ENCODE measurements at regions not wholly inside any gene's neighbourhood (a gene's known extent, or its start where the extent isn't known, plus 50 kb on each side); places are given as distances from the start of the nearest gene placed in this dataset.

- no peaks in the 10 kb centered on the region for H3K9me2 ChIP-seq (ENCODE audit: insufficient read depth)
- H3K36me3 ChIP-seq (ENCODE audit: control insufficient read depth in 1 of 2, insufficient read depth in 2 of 2, low read length in 2 of 2): no peaks in the 10 kb centered on the region
- no peaks in the 10 kb centered on the region for H3K9me3 ChIP-seq (ENCODE audit: control insufficient read depth in 1 of 2, insufficient read depth in 1 of 2, low read depth in 1 of 2, low read length in 2 of 2)
- DNase-seq (ENCODE audit: low read depth, low spot score): peak; percentile 3
- no peaks in the 10 kb centered on the region for H4K20me1 ChIP-seq (ENCODE audit: insufficient read depth)
- H3K4me2 ChIP-seq (ENCODE audit: low read length): no peak overlapping the region
- no peak overlapping the region for H3K4me3 ChIP-seq (replicated peaks in 1 of 2; ENCODE audit: low read depth in 1 of 2, low read length in 2 of 2)
- no TSS peak for BruUV-seq (replicated peaks)
- H3K9ac ChIP-seq (ENCODE audit: low read length): no peak overlapping the region
- H3K4me1 ChIP-seq (ENCODE audit: control insufficient read depth in 1 of 2, insufficient read depth in 2 of 2, low read length in 2 of 2): no peaks in the 10 kb centered on the region
- H3K79me2 ChIP-seq (ENCODE audit: insufficient read depth, low read length): no peaks in the 10 kb centered on the region
- TF ChIP-seq CTCF (IDR thresholded peaks at IDR 0.05 in 2 of 3, conservative IDR thresholded peaks at IDR 0.05 in 1 of 3; ENCODE audit: borderline replicate concordance in 1 of 3, insufficient read depth in 1 of 3, low read depth in 2 of 3, low read length in 2 of 3) (peak; percentile 10 to 43 (median 31); a peak in 4 of 6 replicates), CBX3 (IDR thresholded peaks at IDR 0.05; ENCODE audit: low read depth) (no peak), ELF1 (IDR thresholded peaks at IDR 0.05; ENCODE audit: borderline replicate concordance, low read depth) (no peak), EZH2 (IDR thresholded peaks at IDR 0.05) (no peak), RAD21 (IDR thresholded peaks at IDR 0.05; ENCODE audit: low read depth) (peak; percentile 35; the same call in 1 of the 2 replicates)
- ATAC-seq: no peak
- RAD21 ChIA-PET (ENCODE audit: low non-redundant PET in 1 of 2, low total read pairs in 2 of 2, uncharacterized antibody in 2 of 2, unreplicated experiment in 2 of 2): no interaction called here
- H3K27ac ChIP-seq (ENCODE audit: low read depth, low read length): no peak overlapping the region
- H3K27me3 ChIP-seq (ENCODE audit: insufficient read depth, low read length): no peaks in the 10 kb centered on the region
- intact Hi-C loops (cut with micrococcal nuclease): no loop called here
- CTCF ChIA-PET: interaction anchor here (0.9 kb wide), 1 partner anchor 60 kb away, joined by 3 read pairs; no protein-coding TSS in a partner anchor
- POLR2A ChIA-PET: no interaction called here
- peak overlapping the region; percentile 38 for H2AFZ ChIP-seq (ENCODE audit: low read depth, low read length, poor library complexity, severe bottlenecking)
Observed at GRCh38 chr13:63048653-63049052, 1633.0 kb upstream of the PCDH20 start.

GRCh38 chr13:63044589-63045313, 1629.1 kb upstream of the PCDH20 start:
- Histone ChIP-seq H3K79me2 (ENCODE audit: insufficient read depth, low read length) (no peaks in the 10 kb centered on the region), H3K27ac (ENCODE audit: low read depth, low read length) (no peak overlapping the region), H3K9ac (ENCODE audit: low read length) (no peak overlapping the region), H3K4me2 (ENCODE audit: low read length) (no peak overlapping the region), H3K4me1 (ENCODE audit: control insufficient read depth in 1 of 2, insufficient read depth in 2 of 2, low read length in 2 of 2) (no peaks in the 10 kb centered on the region), H3K4me3 (replicated peaks in 1 of 2; ENCODE audit: low read depth in 1 of 2, low read length in 2 of 2) (no peak overlapping the region), H3K36me3 (ENCODE audit: control insufficient read depth in 1 of 2, insufficient read depth in 2 of 2, low read length in 2 of 2) (no peaks in the 10 kb centered on the region), H2AFZ (ENCODE audit: low read depth, low read length, poor library complexity, severe bottlenecking) (no peak overlapping the region), H3K9me2 (ENCODE audit: insufficient read depth) (no peaks in the 10 kb centered on the region), H4K20me1 (ENCODE audit: insufficient read depth) (no peaks in the 10 kb centered on the region), H3K9me3 (ENCODE audit: control insufficient read depth in 1 of 2, insufficient read depth in 1 of 2, low read depth in 1 of 2, low read length in 2 of 2) (no peaks in the 10 kb centered on the region), H3K27me3 (ENCODE audit: insufficient read depth, low read length) (no peaks in the 10 kb centered on the region)
- no peak for DNase-seq (ENCODE audit: low read depth, low spot score)
- ChIA-PET CTCF (no interaction called here), POLR2A (no interaction called here), RAD21 (ENCODE audit: low non-redundant PET in 1 of 2, low total read pairs in 2 of 2, uncharacterized antibody in 2 of 2, unreplicated experiment in 2 of 2) (no interaction called here)
- no peak for TF ChIP-seq JUND (IDR thresholded peaks at IDR 0.05)
- TF ChIP-seq ZBTB33 (IDR thresholded peaks at IDR 0.05; ENCODE audit: extremely low read depth, insufficient replicate concordance, low read length): no peak
- TF ChIP-seq SRF (IDR thresholded peaks at IDR 0.05; ENCODE audit: low read depth): no peak
- no TSS peak for BruUV-seq (replicated peaks)
- ATAC-seq: no peak
- intact Hi-C loops (cut with micrococcal nuclease): no loop called here

Measured in HCT116 (cell line).